ENCODE measurements at regions not wholly inside any gene's neighbourhood (a gene's known extent, or its start where the extent isn't known, plus 50 kb on each side); places are given as distances from the start of the nearest gene placed in this dataset.
"Not testable (repeated sequence)": the region's sequence is repeated elsewhere in the genome, so short reads cannot be mapped to it uniquely, and the experiment has no call there.

GRCh38 chr2:221931251-221931991, 359.3 kb upstream of the EPHA4 start:
- no peak for ATAC-seq
- no peak for DNase-seq (ENCODE audit: low spot score)

GRCh38 chr2:221929259-221929658, 357.2 kb upstream of the EPHA4 start:
- ATAC-seq = no peak
- no peak for DNase-seq (ENCODE audit: low spot score)

GRCh38 chr2:221926327-221926726, 354.2 kb upstream of the EPHA4 start:
- DNase-seq (ENCODE audit: low spot score) = no peak
- no peak for ATAC-seq

GRCh38 chr2:221924576-221924975, 352.5 kb upstream of the EPHA4 start:
- DNase-seq (ENCODE audit: low spot score) (no peak), ATAC-seq (no peak)

- DNase-seq (ENCODE audit: low spot score) (no peak), ATAC-seq (no peak)
Measured at GRCh38 chr2:221915926-221916325, 343.8 kb upstream of the EPHA4 start.

- ATAC-seq (no peak), DNase-seq (ENCODE audit: low spot score) (no peak)
Measured at GRCh38 chr2:221914334-221914880, 342.3 kb upstream of the EPHA4 start.

GRCh38 chr2:221911890-221912289, 339.8 kb upstream of the EPHA4 start:
- ATAC-seq = no peak
- DNase-seq (ENCODE audit: low spot score) = no peak

- DNase-seq (ENCODE audit: low spot score) (no peak), ATAC-seq (no peak)
Measured at GRCh38 chr2:221911321-221911720, 339.2 kb upstream of the EPHA4 start.

GRCh38 chr2:221908518-221908917, 336.4 kb upstream of the EPHA4 start:
- DNase-seq (ENCODE audit: low spot score) (no peak), ATAC-seq (no peak)

- no peak for ATAC-seq
- no peak for DNase-seq (ENCODE audit: low spot score)
Measured at GRCh38 chr2:221897718-221898117, 325.6 kb upstream of the EPHA4 start.

GRCh38 chr2:221896505-221897151, 324.5 kb upstream of the EPHA4 start:
- DNase-seq (ENCODE audit: low spot score) (no peak), ATAC-seq (no peak)

- ATAC-seq = no peak
Measured at GRCh38 chr2:221895366-221896121, 323.4 kb upstream of the EPHA4 start.

GRCh38 chr2:221893501-221893900, 321.4 kb upstream of the EPHA4 start:
- no peak for ATAC-seq
- no peak for DNase-seq (ENCODE audit: low spot score)

More at GRCh38 chr2:221895366-221896121, 323.4 kb upstream of the EPHA4 start:
- no peak for DNase-seq (ENCODE audit: low spot score)

GRCh38 chr2:221892006-221892405, 319.9 kb upstream of the EPHA4 start:
- not testable (repeated sequence) for ATAC-seq; DNase-seq (ENCODE audit: low spot score)

GRCh38 chr2:221883976-221884375, 311.9 kb upstream of the EPHA4 start:
- DNase-seq (ENCODE audit: low spot score) = no peak
- no peak for ATAC-seq

- no peak for DNase-seq (ENCODE audit: low spot score)
- ATAC-seq = no peak
Measured at GRCh38 chr2:221876016-221876415, 303.9 kb upstream of the EPHA4 start.

GRCh38 chr2:221874444-221874843, 302.3 kb upstream of the EPHA4 start:
- DNase-seq (ENCODE audit: low spot score) = no peak
- no peak for ATAC-seq

- ATAC-seq (no peak), DNase-seq (ENCODE audit: low spot score) (no peak)
Measured at GRCh38 chr2:221857719-221858118, 285.6 kb upstream of the EPHA4 start.

- no peak for DNase-seq (ENCODE audit: low spot score)
- ATAC-seq = no peak
Measured at GRCh38 chr2:221853297-221853696, 281.2 kb upstream of the EPHA4 start.

GRCh38 chr2:221851531-221852045, 279.5 kb upstream of the EPHA4 start:
- DNase-seq (ENCODE audit: low spot score) (no peak), ATAC-seq (no peak)

- no peak for DNase-seq (ENCODE audit: low spot score)
- ATAC-seq = no peak
Measured at GRCh38 chr2:221850076-221850475, 278.0 kb upstream of the EPHA4 start.
